ENCODE measurements at regions not wholly inside any gene's neighbourhood (a gene's known extent, or its start where the extent isn't known, plus 50 kb on each side); places are given as distances from the start of the nearest gene placed in this dataset.

DNA sequence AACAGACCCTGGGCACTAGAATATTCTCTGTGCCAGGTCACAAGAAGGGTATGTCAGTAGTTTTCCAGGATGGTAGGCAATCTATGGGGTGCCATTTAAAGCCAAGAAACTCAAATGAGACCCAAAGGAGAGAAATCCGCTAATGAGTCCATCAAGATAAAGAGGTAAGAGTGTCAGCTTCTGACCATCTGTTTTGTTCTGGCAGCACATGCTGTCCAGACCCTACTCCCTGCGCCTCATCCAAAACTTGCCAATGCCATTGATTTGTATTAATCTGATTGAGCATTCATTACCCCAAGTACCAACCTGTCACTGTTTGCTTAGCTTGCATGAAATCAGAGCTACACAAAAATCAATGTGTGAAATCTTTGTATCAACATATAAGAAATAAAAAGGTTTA, 229.0 kb downstream of the BLID start:
- TF ChIP-seq POLR2A (IDR thresholded peaks at IDR 0.05; ENCODE audit: borderline replicate concordance, extremely low read depth, insufficient read depth, insufficient read length), result no peak
- TF ChIP-seq, protein P1, sequence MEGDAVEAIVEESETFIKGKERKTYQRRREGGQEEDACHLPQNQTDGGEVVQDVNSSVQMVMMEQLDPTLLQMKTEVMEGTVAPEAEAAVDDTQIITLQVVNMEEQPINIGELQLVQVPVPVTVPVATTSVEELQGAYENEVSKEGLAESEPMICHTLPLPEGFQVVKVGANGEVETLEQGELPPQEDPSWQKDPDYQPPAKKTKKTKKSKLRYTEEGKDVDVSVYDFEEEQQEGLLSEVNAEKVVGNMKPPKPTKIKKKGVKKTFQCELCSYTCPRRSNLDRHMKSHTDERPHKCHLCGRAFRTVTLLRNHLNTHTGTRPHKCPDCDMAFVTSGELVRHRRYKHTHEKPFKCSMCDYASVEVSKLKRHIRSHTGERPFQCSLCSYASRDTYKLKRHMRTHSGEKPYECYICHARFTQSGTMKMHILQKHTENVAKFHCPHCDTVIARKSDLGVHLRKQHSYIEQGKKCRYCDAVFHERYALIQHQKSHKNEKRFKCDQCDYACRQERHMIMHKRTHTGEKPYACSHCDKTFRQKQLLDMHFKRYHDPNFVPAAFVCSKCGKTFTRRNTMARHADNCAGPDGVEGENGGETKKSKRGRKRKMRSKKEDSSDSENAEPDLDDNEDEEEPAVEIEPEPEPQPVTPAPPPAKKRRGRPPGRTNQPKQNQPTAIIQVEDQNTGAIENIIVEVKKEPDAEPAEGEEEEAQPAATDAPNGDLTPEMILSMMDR (IDR thresholded peaks at IDR 0.05 in 2 of 3, conservative IDR thresholded peaks at IDR 0.05 in 1 of 3; ENCODE audit: borderline replicate concordance in 1 of 3, insufficient read depth in 1 of 3, low read depth in 2 of 3, low read length in 2 of 3), result no peak

Measured in HCT116 (cell line).